ENCODE measurements at regions not wholly inside any gene's neighbourhood (a gene's known extent, or its start where the extent isn't known, plus 50 kb on each side); places are given as distances from the start of the nearest gene placed in this dataset.

DNA sequence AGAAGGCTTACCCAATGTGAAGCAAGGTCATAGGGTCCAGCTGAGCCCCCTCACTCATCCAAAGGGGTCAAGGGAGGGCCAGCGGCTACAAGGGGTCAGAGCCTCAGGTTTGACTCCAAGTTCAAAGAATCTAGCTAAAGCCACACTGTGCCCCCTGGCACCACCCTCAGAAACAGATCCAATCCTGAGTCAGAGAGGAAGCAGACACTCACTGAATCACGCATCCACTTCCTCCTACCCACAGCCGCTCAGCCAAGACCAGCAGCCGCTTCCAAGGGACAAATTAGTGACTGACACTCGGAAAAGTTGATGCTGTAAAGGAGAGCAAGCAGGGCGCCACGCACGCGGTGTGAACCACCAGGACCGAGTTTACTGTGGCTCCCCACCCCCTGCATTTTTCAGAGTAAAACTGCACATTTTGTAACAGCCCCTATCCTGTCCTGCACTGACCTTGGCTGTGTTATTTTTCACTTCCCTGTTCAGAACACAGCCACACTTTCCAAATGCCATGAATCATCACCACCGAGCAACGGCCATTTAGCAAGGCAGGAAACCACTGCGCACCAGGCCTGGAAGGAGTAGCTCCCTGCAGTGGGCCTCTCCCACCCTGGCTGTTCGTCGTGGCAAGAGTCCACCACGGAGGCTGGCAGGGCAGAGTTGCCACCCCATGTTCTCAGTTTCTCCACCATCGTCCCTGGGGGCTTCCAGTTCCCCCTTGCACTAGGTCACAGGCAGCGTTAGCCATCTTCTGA is 147.8 kb downstream of the TOMM20 start (continued):
- TF ChIP-seq CHD2 (IDR thresholded peaks at IDR 0.05; ENCODE audit: low read length, partially characterized antibody): no peak
- TF ChIP-seq EP300 (IDR thresholded peaks at IDR 0.05; ENCODE audit: borderline replicate concordance in 1 of 2, low read depth in 1 of 2, low read length in 1 of 2): peak in 1 of 2 experiments; percentile 94; a peak in 2 of 4 replicates
- TF ChIP-seq FOSL2 (IDR thresholded peaks at IDR 0.05; ENCODE audit: borderline replicate concordance, low read depth): peak; percentile 78; the same call in 1 of the 2 replicates
- peak; percentile 93 for TF ChIP-seq NFIC (IDR thresholded peaks at IDR 0.05; ENCODE audit: borderline replicate concordance)
- TF ChIP-seq, protein P1, sequence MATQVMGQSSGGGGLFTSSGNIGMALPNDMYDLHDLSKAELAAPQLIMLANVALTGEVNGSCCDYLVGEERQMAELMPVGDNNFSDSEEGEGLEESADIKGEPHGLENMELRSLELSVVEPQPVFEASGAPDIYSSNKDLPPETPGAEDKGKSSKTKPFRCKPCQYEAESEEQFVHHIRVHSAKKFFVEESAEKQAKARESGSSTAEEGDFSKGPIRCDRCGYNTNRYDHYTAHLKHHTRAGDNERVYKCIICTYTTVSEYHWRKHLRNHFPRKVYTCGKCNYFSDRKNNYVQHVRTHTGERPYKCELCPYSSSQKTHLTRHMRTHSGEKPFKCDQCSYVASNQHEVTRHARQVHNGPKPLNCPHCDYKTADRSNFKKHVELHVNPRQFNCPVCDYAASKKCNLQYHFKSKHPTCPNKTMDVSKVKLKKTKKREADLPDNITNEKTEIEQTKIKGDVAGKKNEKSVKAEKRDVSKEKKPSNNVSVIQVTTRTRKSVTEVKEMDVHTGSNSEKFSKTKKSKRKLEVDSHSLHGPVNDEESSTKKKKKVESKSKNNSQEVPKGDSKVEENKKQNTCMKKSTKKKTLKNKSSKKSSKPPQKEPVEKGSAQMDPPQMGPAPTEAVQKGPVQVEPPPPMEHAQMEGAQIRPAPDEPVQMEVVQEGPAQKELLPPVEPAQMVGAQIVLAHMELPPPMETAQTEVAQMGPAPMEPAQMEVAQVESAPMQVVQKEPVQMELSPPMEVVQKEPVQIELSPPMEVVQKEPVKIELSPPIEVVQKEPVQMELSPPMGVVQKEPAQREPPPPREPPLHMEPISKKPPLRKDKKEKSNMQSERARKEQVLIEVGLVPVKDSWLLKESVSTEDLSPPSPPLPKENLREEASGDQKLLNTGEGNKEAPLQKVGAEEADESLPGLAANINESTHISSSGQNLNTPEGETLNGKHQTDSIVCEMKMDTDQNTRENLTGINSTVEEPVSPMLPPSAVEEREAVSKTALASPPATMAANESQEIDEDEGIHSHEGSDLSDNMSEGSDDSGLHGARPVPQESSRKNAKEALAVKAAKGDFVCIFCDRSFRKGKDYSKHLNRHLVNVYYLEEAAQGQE (IDR thresholded peaks at IDR 0.05; ENCODE audit: low read depth, low read length): peak; percentile 29; the same call in 1 of the 2 replicates
- TF ChIP-seq MEF2A (IDR thresholded peaks at IDR 0.05; ENCODE audit: borderline replicate concordance, low read depth): peak; percentile 48; the same call in 1 of the 2 replicates
- peak; percentile 5; the same call in 1 of the 2 replicates for TF ChIP-seq RAD21 (IDR thresholded peaks at IDR 0.05; ENCODE audit: low read length)
- peak; percentile 63; the same call in 1 of the 2 replicates for TF ChIP-seq YY1 (IDR thresholded peaks at IDR 0.05; ENCODE audit: low read depth)
- TF ChIP-seq RCOR1 (IDR thresholded peaks at IDR 0.05; ENCODE audit: low read length): no peak
- TF ChIP-seq RXRA (IDR thresholded peaks at IDR 0.05; ENCODE audit: borderline replicate concordance, low read depth): peak; percentile 96
- TF ChIP-seq JUND (IDR thresholded peaks at IDR 0.05): peak; percentile 61

DNA sequence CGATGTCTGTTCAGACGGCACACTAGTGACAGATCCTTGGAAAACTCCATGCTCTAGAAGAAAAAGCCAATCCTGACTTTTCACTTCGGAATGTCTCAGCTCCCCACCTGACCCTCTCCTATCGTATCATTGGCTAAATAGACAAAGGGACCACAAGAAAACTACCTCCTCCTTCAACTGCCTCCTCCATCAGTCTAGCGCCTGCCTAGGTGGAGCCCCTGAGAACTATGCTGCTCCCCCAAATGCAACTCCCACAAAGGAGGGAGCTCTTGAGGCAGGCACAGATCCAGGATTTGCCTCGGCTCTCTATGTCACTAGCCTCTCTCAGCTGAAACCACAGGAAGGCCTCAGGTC is 148.4 kb downstream of the TOMM20 start:
- H2AFZ ChIP-seq (ENCODE audit: low read depth): peak overlapping the region; percentile 36; the same call in 1 of the 2 replicates
- peak overlapping the region in 1 of 2 experiments; percentile 28; a peak in 1 of 4 replicates for H3K4me3 ChIP-seq (ENCODE audit: low read depth in 2 of 2, low read length in 1 of 2)
- TF ChIP-seq, protein P2, sequence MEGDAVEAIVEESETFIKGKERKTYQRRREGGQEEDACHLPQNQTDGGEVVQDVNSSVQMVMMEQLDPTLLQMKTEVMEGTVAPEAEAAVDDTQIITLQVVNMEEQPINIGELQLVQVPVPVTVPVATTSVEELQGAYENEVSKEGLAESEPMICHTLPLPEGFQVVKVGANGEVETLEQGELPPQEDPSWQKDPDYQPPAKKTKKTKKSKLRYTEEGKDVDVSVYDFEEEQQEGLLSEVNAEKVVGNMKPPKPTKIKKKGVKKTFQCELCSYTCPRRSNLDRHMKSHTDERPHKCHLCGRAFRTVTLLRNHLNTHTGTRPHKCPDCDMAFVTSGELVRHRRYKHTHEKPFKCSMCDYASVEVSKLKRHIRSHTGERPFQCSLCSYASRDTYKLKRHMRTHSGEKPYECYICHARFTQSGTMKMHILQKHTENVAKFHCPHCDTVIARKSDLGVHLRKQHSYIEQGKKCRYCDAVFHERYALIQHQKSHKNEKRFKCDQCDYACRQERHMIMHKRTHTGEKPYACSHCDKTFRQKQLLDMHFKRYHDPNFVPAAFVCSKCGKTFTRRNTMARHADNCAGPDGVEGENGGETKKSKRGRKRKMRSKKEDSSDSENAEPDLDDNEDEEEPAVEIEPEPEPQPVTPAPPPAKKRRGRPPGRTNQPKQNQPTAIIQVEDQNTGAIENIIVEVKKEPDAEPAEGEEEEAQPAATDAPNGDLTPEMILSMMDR (IDR thresholded peaks at IDR 0.05): no peak; the same call in 1 of the 2 replicates
- TF ChIP-seq TEAD4 (IDR thresholded peaks at IDR 0.05; ENCODE audit: borderline replicate concordance, insufficient read depth): no peak
- TF ChIP-seq, protein P3, sequence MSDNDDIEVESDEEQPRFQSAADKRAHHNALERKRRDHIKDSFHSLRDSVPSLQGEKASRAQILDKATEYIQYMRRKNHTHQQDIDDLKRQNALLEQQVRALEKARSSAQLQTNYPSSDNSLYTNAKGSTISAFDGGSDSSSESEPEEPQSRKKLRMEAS (IDR thresholded peaks at IDR 0.05; ENCODE audit: low read depth): no peak
- TF ChIP-seq, protein P4, sequence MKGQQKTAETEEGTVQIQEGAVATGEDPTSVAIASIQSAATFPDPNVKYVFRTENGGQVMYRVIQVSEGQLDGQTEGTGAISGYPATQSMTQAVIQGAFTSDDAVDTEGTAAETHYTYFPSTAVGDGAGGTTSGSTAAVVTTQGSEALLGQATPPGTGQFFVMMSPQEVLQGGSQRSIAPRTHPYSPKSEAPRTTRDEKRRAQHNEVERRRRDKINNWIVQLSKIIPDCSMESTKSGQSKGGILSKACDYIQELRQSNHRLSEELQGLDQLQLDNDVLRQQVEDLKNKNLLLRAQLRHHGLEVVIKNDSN (IDR thresholded peaks at IDR 0.05; ENCODE audit: borderline replicate concordance, low read depth): peak; percentile 63; the same call in 1 of the 2 replicates
- H3K9me2 ChIP-seq: no peaks in the 10 kb centered on the region
- no peaks in the 10 kb centered on the region for H3K9me3 ChIP-seq
- CTCF ChIA-PET: interaction anchor here (1.0 to 2.8 kb wide), 4 partner anchors 9 to 258 kb away, joined by 3 to 18 read pairs (median 4); no protein-coding TSS in a partner anchor
- H3K4me2 ChIP-seq: peak overlapping the region; percentile 67
- H3F3A ChIP-seq (replicated peaks; ENCODE audit: insufficient read depth): peaks cover 57% of the 10 kb centered on the region
- 54% methylated on average over 5 of the region's 6 CpGs for WGBS (ENCODE audit: low lambda C conversion rate)
- POLR2A ChIA-PET: no interaction called here
- H3K9ac ChIP-seq: peak overlapping the region; percentile 80
- H3K79me2 ChIP-seq (ENCODE audit: insufficient read depth): peaks cover 9% of the 10 kb centered on the region; the same call in 1 of the 2 replicates
- peaks cover 39 to 62% of the 10 kb centered on the region in 2 experiments for H3K4me1 ChIP-seq (ENCODE audit: control insufficient read depth in 1 of 2, insufficient read depth in 2 of 2, low read depth in 1 of 2, low read length in 1 of 2)
- H3K36me3 ChIP-seq (replicated peaks in 1 of 2; ENCODE audit: control insufficient read depth in 1 of 2, insufficient read depth in 2 of 2, low read length in 1 of 2): no peaks in the 10 kb centered on the region
- DNase-seq: no peak
- H4K20me1 ChIP-seq (ENCODE audit: insufficient read depth): no peaks in the 10 kb centered on the region
- no peaks in the 10 kb centered on the region for H3K27me3 ChIP-seq (ENCODE audit: insufficient read depth)
- H3K27ac ChIP-seq (ENCODE audit: low read depth in 2 of 2, low read length in 1 of 2): peak overlapping the region; percentile 87 to 98

Data from SK-N-SH (cell line).